Bronchial epithelial cell (primary cell): ENCODE measurements at regions not wholly inside any gene's neighbourhood (a gene's known extent, or its start where the extent isn't known, plus 50 kb on each side); places are given as distances from the start of the nearest gene placed in this dataset.

Experiments
- DNase-seq: peaks from one replicate; pipeline ENCODE4 v3.0.0-alpha.2; 2010; ENCODE audit warnings: low read depth
- FAIRE-seq: peaks from 2 replicates; lab custom pipeline; 2011; peaks lifted over from hg19 to GRCh38; lab: Jason Lieb, UNC
- H3K27me3 ChIP-seq: 2 replicates; pipeline ENCODE4 v1.5.1; 2011; ENCODE audit warnings: low read length; ENCODE audit not compliant: control insufficient read depth, insufficient read depth
- H3K36me3 ChIP-seq: 2 replicates; pipeline ENCODE4 v1.5.1; 2011; ENCODE audit warnings: low read length; ENCODE audit not compliant: control insufficient read depth, insufficient read depth
- H3K4me3 ChIP-seq: 2 replicates; pipeline ENCODE4 v1.5.1; 2011; ENCODE audit warnings: mild to moderate bottlenecking, low read depth, low read length, control low read depth
- TF ChIP-seq, protein P1 (sequence below): IDR thresholded peaks from 2 replicates; pipeline ENCODE4 v1.5.1; 2011; ENCODE audit warnings: mild to moderate bottlenecking, moderate library complexity, low read length, control low read depth, inconsistent platforms; ENCODE audit not compliant: insufficient read depth, severe bottlenecking

DNA sequence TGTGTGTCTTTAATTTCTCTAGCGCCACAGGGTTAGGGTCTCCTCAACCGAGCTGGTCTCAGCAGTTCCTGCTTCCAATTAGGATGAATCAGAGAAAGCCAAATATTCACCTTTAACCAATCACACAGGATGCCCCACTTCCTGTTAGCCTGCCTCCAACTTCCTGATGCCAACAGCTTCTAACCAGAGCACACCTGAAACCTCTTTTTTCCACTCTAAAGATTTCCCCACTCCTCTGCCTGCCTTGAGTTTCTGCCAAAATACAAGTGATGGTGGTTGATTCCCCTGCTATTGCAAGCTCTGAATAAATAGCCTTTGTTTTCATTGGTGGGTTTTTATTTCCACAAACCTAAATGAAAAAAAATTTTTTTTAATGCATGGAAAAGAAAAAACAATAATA is 144.7 kb upstream of the UST start:
- Histone ChIP-seq H3K27me3 (no peaks in the 10 kb centered on the region), H3K4me3 (no peak overlapping the region), H3K36me3 (no peaks in the 10 kb centered on the region)
- FAIRE-seq (no peak), DNase-seq (no peak)
- TF ChIP-seq, protein P1, sequence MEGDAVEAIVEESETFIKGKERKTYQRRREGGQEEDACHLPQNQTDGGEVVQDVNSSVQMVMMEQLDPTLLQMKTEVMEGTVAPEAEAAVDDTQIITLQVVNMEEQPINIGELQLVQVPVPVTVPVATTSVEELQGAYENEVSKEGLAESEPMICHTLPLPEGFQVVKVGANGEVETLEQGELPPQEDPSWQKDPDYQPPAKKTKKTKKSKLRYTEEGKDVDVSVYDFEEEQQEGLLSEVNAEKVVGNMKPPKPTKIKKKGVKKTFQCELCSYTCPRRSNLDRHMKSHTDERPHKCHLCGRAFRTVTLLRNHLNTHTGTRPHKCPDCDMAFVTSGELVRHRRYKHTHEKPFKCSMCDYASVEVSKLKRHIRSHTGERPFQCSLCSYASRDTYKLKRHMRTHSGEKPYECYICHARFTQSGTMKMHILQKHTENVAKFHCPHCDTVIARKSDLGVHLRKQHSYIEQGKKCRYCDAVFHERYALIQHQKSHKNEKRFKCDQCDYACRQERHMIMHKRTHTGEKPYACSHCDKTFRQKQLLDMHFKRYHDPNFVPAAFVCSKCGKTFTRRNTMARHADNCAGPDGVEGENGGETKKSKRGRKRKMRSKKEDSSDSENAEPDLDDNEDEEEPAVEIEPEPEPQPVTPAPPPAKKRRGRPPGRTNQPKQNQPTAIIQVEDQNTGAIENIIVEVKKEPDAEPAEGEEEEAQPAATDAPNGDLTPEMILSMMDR = no peak

DNA sequence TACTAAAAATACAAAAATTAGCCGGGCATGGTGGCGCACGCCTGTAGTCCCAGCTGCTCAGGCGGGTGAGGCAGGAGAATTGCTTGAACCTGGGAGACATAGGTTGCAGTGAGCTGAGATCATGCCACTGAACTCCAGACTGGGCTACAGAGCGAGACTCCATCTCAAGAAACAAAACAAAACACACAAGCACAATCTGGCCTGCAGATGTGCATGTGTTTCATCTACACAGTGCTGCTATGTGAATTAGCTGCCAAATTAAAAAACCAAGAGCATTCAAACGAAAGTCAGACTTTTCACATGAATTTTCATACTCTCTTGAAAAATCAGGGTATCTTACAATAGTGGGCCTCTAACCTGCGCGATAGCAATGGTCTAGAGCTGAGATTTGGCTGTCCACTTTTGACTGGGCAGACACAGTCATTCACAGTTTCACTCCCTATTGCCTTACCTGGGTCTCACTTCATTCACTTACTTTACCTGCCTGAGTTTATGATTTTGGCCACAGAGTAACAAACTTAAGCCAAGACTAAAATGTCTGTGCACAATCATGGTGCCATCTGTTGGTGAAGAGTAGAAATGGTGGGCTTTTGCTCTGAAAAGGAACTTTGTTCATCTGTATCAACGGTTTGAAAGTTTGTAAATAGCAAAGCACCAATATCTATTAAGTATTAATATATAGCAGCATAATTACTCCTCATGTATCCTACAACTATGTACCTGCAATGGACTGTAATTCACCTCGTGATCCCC is 138.5 kb upstream of the UST start:
- DNase-seq (peak; percentile 31), FAIRE-seq (no peak)
- TF ChIP-seq, protein P1 = peak; percentile 35

DNA sequence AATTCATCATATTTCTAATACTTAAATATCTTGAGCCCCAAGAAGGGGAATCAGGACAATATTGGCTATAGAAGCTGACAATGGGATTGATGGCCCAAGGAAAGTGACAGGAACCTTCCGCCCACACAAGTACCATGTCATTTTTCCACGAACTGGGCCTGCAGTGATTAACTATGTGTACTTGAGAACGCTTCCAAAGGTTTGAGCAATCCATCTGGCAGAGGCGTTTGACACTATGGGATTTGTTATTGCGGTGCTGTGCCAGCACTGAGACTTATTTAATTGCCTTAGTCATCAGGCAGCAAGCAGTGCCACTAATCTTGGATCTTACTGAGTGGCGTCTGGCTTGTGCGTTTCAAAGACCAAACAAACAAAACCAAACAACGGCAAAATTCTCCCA is 135.6 kb upstream of the UST start:
- FAIRE-seq = no peak

More for the DNA sequence above, 138.5 kb upstream of the UST start:
- H3K4me3 ChIP-seq = no peak overlapping the region
- no peaks in the 10 kb centered on the region for H3K36me3 ChIP-seq
- H3K27me3 ChIP-seq = no peaks in the 10 kb centered on the region

DNA sequence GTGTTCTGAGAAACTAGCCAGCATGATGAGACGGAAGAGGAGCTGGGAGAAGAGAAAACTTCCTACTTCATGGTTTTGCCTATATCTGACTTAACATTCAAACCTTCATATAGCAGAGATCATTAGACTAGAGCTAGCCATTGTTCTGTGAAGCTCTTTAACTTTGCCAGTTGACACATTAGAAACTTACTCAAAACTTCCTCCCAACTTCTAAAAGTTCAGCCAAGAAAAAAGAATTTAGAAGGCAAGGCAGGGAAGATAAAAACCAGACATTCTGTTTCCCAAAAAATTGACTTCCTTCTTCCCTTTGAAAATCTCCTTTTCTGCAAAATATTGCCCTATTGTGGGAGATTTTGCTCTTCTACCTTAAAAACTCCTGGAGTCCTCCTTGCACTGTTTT is 134.8 kb upstream of the UST start:
- no peak for FAIRE-seq
- H3K36me3 ChIP-seq = no peaks in the 10 kb centered on the region
- no peaks in the 10 kb centered on the region for H3K27me3 ChIP-seq
- no peak for DNase-seq
- H3K4me3 ChIP-seq = no peak overlapping the region
- TF ChIP-seq, protein P1 = no peak

More for the DNA sequence above, 135.6 kb upstream of the UST start:
- DNase-seq = peak; percentile 15
- no peak overlapping the region for H3K4me3 ChIP-seq
- H3K36me3 ChIP-seq = no peaks in the 10 kb centered on the region
- TF ChIP-seq, protein P1 = no peak
- no peaks in the 10 kb centered on the region for H3K27me3 ChIP-seq

DNA sequence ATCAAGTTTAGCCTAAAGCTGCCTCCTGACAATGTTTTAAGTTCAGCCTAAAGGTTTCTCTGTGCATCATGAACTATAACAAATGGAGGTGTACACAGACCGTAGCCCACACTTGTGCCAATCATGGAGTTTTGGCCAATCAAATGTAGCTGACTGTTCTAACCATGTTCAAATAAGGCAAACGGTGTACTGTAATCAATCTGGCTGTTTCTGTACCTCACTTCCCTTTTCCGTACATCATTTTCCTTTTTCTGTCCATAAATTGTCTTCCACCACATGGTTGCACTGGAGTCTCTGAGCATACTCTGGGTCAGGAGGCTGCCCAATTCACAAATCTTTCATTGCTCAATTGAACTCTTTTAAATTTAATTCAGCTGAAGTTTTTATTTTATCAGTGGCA is 132.2 kb upstream of the UST start:
- H3K4me3 ChIP-seq = no peak overlapping the region
- no peaks in the 10 kb centered on the region for H3K36me3 ChIP-seq
- FAIRE-seq (no peak), DNase-seq (no peak)
- TF ChIP-seq, protein P1 = no peak
- no peaks in the 10 kb centered on the region for H3K27me3 ChIP-seq

DNA sequence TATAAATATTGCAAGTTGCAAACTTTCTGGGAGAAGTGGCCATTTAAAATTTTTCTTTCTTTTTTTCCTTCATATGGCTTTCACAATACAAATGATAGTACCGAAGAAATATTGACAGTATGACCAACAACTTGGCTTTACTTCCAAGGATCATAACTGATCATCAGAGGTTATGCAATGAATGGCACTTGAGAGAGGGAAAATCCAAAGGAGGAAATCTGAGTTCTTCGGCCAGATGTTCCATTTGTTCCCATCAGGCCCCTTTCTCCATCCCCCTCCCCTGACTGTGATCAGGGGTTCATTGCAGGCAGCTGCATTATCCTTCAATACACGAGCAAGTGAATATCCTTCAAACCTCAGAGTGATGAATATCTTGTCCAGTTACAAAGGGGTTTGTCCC is 130.0 kb upstream of the UST start:
- DNase-seq = peak; percentile 8
- Histone ChIP-seq H3K4me3 (no peak overlapping the region), H3K36me3 (no peaks in the 10 kb centered on the region), H3K27me3 (no peaks in the 10 kb centered on the region)
- no peak for FAIRE-seq
- TF ChIP-seq, protein P1 = no peak
